IPS-18a (cell line): ENCODE measurements at regions not wholly inside any gene's neighbourhood (a gene's known extent, or its start where the extent isn't known, plus 50 kb on each side); places are given as distances from the start of the nearest gene placed in this dataset.

Source experiments
- H3K27ac ChIP-seq: one replicate; pipeline ENCODE4 v1.5.1; 2013; ENCODE audit warnings: low read length
- H3K27me3 ChIP-seq: one replicate; pipeline ENCODE4 v1.6.1; 2013; ENCODE audit warnings: mild to moderate bottlenecking, low read length; ENCODE audit not compliant: control insufficient read depth, insufficient read depth
- H3K36me3 ChIP-seq: one replicate; pipeline ENCODE4 v1.6.1; 2013; ENCODE audit warnings: low read depth, low read length; ENCODE audit not compliant: control insufficient read depth
- H3K4me1 ChIP-seq: one replicate; pipeline ENCODE4 v1.6.1; 2013; ENCODE audit warnings: low read depth, low read length; ENCODE audit not compliant: control insufficient read depth
- H3K4me3 ChIP-seq: one replicate; pipeline ENCODE4 v1.5.1; 2013; ENCODE audit warnings: low read length
- H3K9ac ChIP-seq: one replicate; pipeline ENCODE4 v1.6.1; 2013; ENCODE audit warnings: mild to moderate bottlenecking, low read length, moderate library complexity
- H3K9me3 ChIP-seq: one replicate; pipeline ENCODE4 v1.6.1; 2013; ENCODE audit warnings: low read depth, low read length; ENCODE audit not compliant: control insufficient read depth

DNA sequence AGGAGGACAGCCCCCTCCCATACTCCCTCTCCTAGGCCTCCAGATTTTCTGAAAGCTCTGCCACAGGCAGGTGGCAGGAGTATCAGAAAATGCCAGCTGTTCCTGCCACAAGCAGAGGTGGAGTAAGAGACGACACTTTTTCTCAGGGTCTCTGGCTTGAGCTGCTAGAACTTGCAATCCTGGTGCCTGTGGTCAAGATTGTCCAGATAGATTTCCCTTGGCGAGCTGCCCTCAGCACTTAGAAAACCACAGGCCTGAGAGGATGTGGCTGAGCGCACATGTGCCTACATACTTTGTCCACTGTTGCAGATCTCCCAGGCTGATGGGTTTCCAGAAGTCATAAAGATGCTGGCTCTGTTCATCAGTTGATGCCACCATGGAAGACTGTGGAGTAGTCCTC, 65.7 kb upstream of the NAV2 start:
- Histone ChIP-seq H3K27me3 (no peaks in the 10 kb centered on the region), H3K36me3 (no peaks in the 10 kb centered on the region), H3K4me3 (no peak overlapping the region), H3K4me1 (no peaks in the 10 kb centered on the region), H3K9me3 (no peaks in the 10 kb centered on the region), H3K27ac (no peak overlapping the region), H3K9ac (no peak overlapping the region)

- no peak overlapping the region for H3K27ac ChIP-seq
- H3K9ac ChIP-seq, result no peak overlapping the region
- H3K36me3 ChIP-seq, result no peaks in the 10 kb centered on the region
- no peaks in the 10 kb centered on the region for H3K27me3 ChIP-seq
- no peaks in the 10 kb centered on the region for H3K4me1 ChIP-seq
- no peaks in the 10 kb centered on the region for H3K9me3 ChIP-seq
- no peak overlapping the region for H3K4me3 ChIP-seq
Observed at GRCh38 chr11:19646308-19646707, 66.3 kb upstream of the NAV2 start.

- no peaks in the 10 kb centered on the region for H3K9me3 ChIP-seq
- H3K36me3 ChIP-seq, result no peaks in the 10 kb centered on the region
- no peak overlapping the region for H3K27ac ChIP-seq
- no peaks in the 10 kb centered on the region for H3K4me1 ChIP-seq
- H3K27me3 ChIP-seq, result no peaks in the 10 kb centered on the region
- H3K9ac ChIP-seq, result no peak overlapping the region
- no peak overlapping the region for H3K4me3 ChIP-seq
Observed at GRCh38 chr11:19644316-19644715, 68.3 kb upstream of the NAV2 start.

- Histone ChIP-seq H3K9ac (no peak overlapping the region), H3K27ac (no peak overlapping the region), H3K4me1 (no peaks in the 10 kb centered on the region), H3K36me3 (no peaks in the 10 kb centered on the region), H3K9me3 (no peaks in the 10 kb centered on the region), H3K4me3 (no peak overlapping the region), H3K27me3 (no peaks in the 10 kb centered on the region)
Observed at GRCh38 chr11:19642185-19643158, 70.2 kb upstream of the NAV2 start.

- Histone ChIP-seq H3K27me3 (no peaks in the 10 kb centered on the region), H3K9me3 (no peaks in the 10 kb centered on the region), H3K4me3 (no peak overlapping the region), H3K4me1 (no peaks in the 10 kb centered on the region), H3K27ac (no peak overlapping the region), H3K36me3 (no peaks in the 10 kb centered on the region), H3K9ac (no peak overlapping the region)
Observed at GRCh38 chr11:19639603-19640105, 73.0 kb upstream of the NAV2 start.

DNA sequence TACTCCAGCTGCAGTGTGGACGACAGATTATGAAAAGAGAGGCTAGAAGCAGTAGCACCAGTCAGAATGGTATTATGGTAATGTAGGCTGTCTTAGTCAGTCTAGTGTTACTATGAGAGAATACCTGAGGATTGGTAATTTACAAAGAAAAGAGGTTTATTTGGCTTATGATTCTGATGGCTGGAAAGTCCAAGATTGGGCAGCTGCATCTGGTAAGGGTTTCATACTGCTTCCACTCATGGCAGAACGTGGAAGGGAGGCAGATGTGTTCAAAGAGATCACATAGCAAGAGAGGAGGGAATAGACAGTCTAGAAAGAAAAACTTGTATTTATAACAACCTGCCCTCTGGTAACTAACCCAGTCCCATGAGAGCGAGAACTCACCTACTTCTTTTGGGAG, 77.3 kb upstream of the NAV2 start:
- H3K27me3 ChIP-seq, result no peaks in the 10 kb centered on the region
- H3K4me3 ChIP-seq, result no peak overlapping the region
- no peaks in the 10 kb centered on the region for H3K9me3 ChIP-seq
- H3K4me1 ChIP-seq, result no peaks in the 10 kb centered on the region
- no peaks in the 10 kb centered on the region for H3K36me3 ChIP-seq
- no peak overlapping the region for H3K27ac ChIP-seq
- H3K9ac ChIP-seq, result no peak overlapping the region

DNA sequence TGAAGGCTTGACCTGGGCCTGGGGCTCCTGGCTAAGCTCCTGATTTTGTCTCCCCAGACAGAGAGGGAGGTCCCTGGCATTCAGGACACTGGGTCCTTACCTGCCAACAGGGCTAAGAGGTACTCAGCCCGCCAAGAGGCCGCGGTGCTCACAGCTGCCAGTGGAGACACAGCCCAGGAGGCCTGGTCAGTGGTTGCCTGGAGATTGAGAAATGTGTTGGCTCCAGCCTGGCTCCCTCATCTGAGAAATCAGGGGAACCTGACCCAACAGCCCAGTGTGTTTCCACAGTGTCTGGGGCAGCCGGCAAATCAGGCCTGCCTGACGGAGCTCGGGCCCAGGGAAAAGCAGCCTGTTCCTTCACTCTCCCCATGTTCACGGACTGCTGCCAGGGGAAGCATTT, 79.4 kb upstream of the NAV2 start:
- no peaks in the 10 kb centered on the region for H3K4me1 ChIP-seq
- no peak overlapping the region for H3K27ac ChIP-seq
- H3K4me3 ChIP-seq, result no peak overlapping the region
- H3K36me3 ChIP-seq, result no peaks in the 10 kb centered on the region
- no peaks in the 10 kb centered on the region for H3K27me3 ChIP-seq
- no peak overlapping the region for H3K9ac ChIP-seq
- H3K9me3 ChIP-seq, result no peaks in the 10 kb centered on the region

DNA sequence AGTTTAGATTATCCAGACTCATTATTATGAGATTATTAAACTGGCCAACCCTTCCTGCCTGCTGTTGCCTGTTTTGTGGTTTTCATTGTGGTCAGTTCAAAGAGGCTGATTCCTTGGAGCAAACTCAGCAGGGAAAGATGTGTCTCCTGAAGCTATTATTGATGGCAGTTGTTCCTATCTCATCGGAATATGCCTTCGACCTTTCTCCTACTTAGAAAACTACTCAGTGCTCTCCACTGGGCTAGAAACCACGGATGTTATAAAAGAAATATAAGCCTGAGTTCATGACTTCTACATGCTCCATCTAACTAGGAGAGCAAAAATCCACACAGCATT, 80.2 kb upstream of the NAV2 start:
- Histone ChIP-seq H3K27ac (no peak overlapping the region), H3K4me3 (no peak overlapping the region), H3K4me1 (no peaks in the 10 kb centered on the region)

GRCh38 chr11:19631712-19632498, 80.7 kb upstream of the NAV2 start:
- Histone ChIP-seq H3K4me1 (no peaks in the 10 kb centered on the region), H3K27me3 (no peaks in the 10 kb centered on the region), H3K27ac (no peak overlapping the region), H3K36me3 (no peaks in the 10 kb centered on the region), H3K9ac (no peak overlapping the region), H3K9me3 (no peaks in the 10 kb centered on the region), H3K4me3 (no peak overlapping the region)

More for the DNA sequence above, 80.2 kb upstream of the NAV2 start:
- no peaks in the 10 kb centered on the region for H3K9me3 ChIP-seq
- H3K36me3 ChIP-seq, result no peaks in the 10 kb centered on the region
- H3K9ac ChIP-seq, result no peak overlapping the region
- no peaks in the 10 kb centered on the region for H3K27me3 ChIP-seq

DNA sequence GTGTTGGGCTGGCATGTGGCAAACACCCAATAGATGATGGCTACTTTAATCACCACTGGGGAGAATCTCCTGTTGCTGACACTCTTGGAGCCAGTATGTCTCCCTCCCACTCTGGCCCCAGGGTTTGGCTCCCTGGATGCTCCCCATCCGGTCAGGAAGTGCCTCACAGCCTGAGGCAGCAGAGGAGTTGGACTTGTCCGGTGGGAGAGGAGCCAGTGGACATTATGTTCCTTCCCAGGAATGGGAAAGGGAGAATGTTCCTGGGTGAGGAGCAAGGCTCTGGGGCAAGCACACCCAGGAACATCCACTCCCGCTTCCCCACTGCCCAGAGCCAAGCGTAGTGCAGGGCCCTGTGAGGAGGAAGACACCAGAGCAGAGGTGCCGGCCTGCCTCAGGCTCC, 84.6 kb upstream of the NAV2 start:
- Histone ChIP-seq H3K36me3 (no peaks in the 10 kb centered on the region), H3K27me3 (no peaks in the 10 kb centered on the region), H3K27ac (no peak overlapping the region), H3K9ac (no peak overlapping the region), H3K4me1 (no peaks in the 10 kb centered on the region), H3K9me3 (peaks cover 4% of the 10 kb centered on the region), H3K4me3 (no peak overlapping the region)

GRCh38 chr11:19627566-19627965, 85.1 kb upstream of the NAV2 start:
- no peaks in the 10 kb centered on the region for H3K27me3 ChIP-seq
- no peak overlapping the region for H3K27ac ChIP-seq
- no peak overlapping the region for H3K4me3 ChIP-seq
- no peaks in the 10 kb centered on the region for H3K36me3 ChIP-seq
- peaks cover 4% of the 10 kb centered on the region for H3K9me3 ChIP-seq
- no peaks in the 10 kb centered on the region for H3K4me1 ChIP-seq
- no peak overlapping the region for H3K9ac ChIP-seq
